ENCODE measurements at regions not wholly inside any gene's neighbourhood (a gene's known extent, or its start where the extent isn't known, plus 50 kb on each side); places are given as distances from the start of the nearest gene placed in this dataset.

DNA sequence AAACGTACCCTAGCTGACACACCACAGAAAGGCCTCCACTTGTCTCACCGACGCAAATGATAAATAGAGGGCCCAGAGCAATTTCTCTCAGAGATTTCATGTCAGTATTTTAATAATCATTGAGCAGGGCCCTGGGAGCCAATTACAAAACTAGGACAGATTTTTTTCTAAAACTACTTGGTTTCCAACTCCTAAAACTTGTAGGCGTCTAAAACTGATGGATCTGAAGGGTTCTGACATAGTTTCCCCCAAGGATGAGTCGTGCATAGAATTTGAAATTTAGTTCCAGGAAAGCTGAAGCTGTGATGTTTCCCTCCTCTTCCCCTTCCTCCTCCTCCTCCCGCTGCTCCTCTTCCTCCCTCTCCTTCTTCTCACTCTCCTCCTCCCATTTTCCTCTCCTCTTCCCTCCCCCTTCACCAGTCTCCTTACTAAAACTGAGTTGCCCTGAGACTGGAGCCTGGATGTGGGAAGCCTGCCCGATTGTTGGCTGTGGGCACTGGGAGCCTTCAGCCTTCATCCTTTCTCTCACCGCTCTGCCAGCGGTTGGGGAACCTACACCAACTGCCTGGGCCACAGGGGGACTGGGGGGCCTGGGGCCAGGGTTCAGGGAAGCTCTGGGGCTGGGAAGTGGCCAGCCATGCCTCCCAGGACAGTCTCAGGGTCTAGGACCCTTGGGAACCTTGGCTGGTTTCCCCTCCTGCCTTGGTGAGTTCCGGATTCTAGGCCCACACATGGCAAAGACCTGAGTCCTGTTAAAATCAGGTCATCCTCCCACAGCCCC, 73.9 kb upstream of the SLC6A11 start:
- FAIRE-seq, result no peak

DNA sequence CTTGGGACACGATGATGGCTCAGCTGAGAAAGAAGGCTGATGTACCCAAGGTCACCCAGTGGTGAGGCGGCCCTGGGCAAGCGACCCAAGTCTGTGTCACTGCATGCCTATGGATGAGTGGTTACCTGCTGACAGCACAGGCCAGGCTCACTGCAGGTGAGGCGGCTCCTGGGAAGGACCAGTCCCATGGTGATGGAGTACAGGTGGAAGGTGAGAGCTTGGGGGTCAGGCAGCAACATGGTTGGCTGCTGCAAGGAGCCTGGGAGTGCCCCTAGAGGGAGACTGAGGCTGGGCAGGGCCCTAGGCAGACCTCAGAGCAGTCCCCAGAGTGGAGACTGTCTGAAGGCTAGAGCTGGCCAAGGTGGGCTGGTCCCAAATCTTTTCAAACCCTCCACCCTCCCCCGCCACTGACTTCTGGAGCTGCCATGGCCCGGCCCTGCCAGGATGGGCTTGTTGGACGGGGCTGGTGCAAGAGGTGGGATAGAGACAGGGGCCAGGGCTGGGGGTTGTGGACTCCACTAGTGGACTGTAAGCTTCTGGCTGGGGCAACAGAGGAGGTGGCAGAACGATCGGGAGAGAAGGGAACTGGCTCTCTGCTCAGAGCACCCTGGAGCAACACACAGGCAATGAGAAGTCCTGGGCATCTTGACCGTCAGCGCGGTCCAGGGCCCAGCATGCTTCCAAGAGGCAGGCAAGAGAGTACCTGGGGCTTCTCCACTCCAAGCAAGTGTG, 72.5 kb upstream of the SLC6A11 start:
- no peak for FAIRE-seq

DNA sequence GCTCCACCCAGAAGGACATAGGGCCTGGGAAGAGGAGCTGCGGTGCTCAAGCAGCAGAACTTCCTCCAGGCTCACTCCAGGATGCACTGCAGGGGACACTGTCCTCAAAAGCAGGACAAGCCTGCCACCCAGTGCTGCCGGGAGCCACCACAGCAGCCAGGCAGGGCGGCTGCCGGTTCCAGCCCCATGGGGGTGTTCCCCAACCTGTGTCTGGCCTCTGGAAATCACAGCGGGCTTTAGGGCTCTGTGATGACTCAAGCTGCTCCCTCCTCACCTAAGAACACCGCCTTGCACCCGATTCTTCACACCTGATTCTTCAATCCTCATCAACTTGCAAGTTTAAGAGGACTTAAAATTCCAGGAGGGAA, 71.9 kb upstream of the SLC6A11 start:
- FAIRE-seq, result no peak

DNA sequence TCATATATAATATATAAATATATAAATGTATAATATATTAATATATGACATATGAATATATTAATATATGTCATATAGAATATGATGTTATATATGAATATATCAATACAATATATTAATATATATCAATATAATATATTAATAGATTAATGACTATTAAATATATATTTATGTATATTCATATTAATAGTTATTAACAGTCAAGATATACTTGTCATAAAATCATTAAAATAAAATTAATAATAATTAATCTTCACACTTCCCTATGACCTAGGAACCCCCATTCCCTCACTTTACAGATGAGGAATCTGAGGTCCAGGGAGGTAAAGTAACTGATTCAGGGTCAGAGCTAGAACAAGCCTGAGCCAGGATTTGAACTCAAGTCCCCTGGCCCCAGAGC, 70.6 kb upstream of the SLC6A11 start:
- FAIRE-seq, result no peak

DNA sequence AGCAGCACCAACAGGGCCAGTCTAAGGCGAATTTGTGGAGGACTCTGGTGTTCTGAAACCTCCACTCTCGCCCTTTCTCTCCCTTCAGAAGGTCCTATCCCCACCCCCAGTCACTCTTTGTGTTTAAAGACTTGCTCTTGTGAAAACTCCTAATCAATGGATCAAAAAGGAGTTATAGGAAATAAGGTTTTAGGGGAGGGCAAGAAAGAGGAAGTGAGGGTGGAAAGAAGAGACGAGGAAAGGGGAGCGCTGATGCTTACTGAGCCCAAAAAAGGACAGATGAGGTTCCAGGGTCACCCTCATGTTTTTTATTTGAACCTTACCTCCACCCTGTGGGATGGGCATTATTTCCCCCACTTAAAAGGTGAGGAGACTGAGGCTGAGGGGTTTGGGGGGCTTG, 70.0 kb upstream of the SLC6A11 start:
- no peak for FAIRE-seq

DNA sequence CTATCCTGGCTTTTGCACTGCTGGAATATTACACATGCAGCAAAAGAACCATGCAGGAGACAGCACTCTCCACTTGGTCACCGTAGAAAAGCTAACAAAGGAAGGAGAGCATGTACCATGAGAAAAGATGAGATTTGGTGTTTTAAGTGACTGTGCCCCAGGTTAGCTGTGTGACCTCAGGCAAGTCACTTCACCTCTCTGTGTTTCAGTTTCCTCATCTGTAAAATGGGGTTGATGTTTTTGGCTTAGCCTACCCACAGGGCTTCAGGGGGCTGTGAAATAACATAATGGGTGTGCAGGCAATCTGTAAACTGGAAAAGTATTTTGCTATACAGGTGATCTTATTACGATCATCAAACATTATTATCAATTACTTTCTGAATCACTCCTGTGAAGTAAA, 69.3 kb upstream of the SLC6A11 start:
- FAIRE-seq, result no peak

DNA sequence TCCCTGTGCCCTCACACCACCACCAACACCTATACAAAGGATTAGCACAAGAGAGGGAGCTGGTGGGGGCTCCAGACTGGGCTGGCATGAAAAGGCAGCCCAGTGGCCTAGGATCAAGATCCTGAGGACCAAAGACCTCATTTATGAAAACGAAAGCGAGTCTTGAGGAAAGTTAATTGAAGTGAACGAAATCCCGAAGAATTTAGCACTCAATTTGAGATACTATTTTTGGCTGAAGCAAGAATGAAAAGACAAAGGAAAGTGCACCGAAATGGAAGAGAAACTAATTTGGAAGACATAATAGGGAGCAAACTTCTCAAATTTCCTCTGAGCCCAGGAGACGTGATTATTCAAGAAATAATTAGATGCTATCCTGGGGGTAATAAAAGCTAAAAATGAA, 68.7 kb upstream of the SLC6A11 start:
- FAIRE-seq, result no peak

DNA sequence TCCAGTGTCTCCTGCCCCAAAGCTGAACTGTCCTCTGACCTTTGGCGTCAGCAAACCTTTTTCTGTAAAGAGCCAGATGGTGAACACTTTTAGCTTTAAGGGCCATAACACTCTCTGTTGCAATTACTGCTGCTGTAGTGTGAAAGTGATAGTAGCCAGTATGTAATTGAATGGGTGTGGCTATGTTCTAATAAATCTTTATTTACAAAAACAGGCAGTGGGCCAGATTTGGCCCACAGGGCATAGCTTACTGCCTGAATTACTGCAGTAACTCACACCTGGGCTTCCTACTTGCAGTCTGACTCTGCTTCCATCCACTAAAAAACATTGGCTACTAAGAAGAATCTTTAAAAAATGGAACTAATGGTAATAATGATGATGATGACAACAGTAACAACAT, 68.0 kb upstream of the SLC6A11 start:
- FAIRE-seq, result no peak

DNA sequence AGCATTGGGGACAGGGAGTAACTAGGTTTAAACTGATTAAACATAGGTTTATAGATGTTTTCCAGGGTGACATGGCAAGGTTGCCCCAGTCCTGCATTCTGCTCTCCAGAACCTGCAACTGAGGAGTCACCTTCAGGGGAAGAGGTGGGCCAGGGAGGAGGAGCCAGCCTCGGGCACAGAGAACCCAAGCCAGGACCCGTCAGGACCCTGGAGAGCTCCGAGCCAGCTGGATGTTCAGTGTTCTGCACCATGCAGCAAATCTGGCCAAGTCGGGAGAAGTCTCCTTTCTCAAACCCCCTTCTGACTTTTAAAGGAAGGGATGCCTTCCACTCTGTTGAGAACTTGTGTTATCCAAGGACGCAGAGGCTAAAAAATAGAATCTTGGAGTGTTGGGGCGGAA, 62.1 kb upstream of the SLC6A11 start:
- no peak for FAIRE-seq

DNA sequence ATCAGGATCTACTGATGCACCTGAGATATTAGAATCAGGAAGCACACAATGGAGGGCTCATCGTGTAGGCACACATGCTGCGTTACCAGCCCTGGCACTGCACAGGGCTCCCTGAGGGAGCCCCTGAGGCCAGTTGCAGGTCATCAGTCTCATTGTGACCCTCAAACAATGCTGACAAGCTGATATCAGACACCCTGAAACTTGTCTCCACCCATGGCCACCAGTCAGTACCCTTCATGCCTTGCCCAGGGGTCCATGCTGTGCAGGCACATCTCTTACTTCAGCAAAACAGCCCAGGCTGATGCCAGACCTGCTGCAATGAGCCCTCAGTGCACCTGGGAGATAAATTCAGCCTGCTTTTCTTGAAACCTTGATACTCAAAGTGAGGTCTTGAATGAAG, 59.5 kb upstream of the SLC6A11 start:
- no peak for FAIRE-seq

DNA sequence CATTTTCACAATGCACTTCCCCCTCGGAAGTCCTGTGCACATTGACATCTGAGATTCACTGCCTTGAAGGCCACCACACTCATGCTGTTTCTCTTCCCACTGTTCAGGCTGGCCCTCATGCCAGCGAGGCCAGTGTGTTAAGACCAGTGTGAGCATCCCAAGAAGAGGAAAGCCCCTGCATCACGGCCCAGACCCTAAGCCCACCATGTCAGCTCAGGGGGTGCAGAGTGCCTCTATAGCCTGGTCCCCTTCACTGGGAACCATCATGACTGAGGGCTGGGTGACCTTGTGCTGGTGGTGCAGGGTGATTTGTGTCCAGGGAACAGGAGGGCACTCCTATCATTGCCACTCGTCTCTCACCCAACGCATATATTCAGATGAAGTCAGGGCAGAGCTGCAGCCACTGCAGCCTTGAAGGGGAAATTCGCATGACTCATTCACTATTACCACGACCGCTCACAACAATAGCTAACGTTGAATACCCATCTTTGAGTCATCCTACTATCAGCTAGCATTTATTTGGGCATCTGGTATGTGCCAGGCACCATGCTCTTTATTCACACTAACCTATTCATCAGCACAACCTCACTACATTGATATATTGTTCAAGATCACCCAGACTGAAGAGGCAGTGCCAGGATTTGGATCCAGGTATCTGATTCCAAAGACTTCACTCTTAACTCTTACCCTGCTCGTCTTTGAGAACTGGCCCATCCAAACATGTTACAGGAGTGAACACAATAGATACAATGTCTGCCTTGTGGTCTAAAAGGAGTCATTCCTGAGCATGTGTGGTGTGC, 58.8 kb upstream of the SLC6A11 start:
- no peak for FAIRE-seq

DNA sequence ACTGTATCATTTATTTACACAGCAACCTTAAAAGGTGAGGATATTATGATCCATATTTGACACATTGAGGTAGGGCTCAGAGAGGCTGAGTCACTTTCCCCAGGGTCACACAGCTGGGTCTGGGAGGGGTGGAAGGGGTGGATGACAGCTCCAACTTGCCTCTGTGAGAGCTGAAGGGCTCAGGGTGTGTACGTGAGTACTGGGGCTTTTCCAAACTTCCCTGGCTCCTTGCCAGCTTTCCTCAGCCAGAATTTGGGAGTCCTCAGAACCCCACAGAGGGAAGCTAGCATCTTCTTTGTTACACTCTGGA, 58.3 kb upstream of the SLC6A11 start:
- FAIRE-seq, result no peak

DNA sequence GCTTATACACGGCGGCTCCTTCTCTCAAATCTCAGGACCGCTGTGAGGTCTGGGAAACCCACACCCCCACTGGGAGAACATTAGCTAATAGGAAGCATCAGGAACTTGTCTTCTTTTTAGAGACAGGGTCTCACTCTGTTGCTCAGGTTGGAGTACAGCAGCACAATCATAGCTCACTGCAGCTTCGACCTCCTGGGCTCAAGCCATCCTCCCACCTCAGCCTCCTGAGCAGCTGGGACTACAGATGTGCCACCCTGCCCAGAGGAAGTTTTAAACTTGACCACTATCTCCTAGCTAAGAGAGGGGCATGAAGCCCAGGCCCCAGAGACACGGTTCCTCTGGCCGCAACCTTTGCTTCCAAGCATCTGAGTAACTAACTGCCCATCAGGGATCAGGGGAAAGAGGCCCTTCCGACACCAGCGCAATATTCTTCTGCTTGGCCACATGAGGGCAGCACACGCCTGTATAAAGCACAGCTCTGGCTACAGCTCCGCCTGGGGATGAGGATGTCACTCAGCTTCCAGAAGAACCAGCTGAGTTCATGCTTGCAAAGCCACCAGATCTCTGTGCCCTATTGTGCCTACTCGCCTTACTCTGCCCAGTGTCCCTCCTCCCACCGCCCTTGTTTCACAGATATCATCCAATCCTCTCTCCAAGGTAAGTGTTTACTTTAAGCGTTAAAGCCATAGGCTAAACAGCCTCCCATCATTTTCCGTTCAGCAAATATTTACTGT, 57.6 kb upstream of the SLC6A11 start:
- no peak for FAIRE-seq

DNA sequence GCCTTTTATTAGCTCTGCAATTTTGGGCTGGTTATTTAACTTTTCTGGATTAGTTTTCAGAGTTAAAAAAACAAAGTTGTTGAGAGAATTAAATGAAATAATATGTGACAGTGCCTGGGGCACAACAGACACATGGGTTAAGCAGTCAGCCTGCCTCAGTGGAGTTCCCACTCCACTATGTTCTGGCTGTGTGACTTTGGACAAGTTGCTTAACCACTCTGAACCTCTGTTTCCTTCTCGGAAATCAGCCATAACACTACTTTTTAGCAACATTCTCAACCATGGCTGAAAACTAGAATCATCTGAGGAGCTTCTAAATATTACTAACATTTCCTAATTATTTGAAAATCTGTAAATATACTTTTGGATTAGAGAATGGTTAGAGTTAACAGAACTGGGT, 56.5 kb upstream of the SLC6A11 start:
- no peak for FAIRE-seq

DNA sequence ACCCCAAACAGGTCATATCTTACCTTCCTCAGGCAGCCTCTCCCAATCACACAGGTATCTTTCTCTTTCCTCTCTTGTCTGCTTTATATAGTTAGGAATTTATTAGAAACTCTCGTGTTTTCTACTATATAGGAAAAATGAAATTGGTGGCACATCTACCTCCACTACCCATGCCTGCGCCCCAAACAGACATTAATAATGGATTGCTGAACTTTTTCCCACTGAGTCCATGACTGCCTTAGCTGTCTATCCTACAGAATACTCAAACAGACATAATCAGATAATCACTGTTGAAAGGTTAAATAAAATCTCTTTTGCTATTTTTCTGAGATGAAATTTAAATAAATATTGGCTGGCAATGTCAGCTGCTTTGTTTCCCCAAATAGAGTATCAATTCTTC, 55.8 kb upstream of the SLC6A11 start:
- no peak for FAIRE-seq

DNA sequence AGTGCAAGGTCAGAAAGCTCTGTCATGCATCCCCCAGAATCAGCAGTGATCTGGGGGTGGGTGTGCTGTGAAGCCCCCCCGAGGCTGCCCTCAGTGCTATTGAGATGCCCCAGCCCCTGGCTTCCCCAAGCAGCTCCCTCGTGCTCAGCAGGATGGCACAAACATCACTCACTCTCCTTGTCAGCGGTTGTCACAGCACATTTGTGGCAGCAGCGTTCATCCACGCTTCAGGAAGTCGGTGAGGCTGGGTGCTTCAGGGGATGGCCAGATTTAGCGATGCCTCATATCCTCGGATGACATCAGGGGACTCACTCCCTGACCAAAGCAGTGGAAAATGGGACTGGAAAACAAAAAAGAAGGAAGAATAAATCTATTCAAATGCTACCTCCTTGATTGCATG, 54.4 kb upstream of the SLC6A11 start:
- FAIRE-seq, result no peak

DNA sequence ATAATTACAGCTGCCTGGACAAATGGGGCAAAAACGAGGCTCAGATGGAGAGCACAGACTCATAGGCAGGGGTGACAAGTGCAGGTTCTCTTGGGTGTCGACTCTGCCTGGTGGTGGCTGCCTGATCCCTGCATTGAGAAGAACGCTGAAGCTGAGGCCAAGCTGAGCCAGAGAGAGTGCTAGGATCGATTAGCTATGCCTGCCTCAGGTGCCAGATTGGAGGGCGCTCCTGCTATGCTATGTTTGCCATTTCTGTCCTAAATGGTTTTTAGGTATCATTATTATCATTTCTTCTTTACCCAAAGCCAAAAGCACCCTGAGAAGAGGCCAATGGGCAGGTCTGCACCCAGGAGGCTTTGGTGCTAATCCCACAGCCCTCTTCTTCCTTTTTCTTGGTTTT, 53.9 kb upstream of the SLC6A11 start:
- FAIRE-seq, result no peak

DNA sequence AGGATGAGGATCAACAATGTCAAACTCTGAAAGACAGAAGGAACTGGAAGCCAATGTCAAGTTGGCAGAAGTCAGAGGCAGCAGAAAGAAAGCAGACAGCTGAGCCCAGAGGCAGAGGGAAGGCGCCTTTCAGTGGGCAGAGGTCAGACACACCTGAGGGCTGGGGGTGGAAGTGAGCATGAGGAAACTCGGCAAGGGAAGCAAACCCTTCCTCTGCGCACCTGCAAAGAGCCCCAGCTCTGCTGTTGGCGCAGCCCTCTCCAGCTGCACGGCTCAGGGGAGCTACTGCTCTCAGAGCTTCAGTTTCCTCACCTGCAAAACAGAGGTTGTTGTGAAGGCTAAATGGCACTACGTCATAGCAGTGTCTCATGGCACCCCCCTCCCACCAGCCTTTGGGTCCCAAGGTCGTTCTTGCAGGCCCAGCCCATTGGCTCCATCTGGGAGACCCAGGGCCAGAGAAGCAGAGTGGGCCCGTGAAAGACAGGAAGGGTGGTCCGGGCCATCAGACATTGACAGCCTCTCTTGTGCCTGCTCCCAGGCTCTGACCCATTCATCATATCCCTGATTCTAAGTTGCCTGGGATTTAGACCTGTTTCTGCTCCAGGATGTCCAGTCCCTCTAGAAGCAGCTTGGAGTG, 53.3 kb upstream of the SLC6A11 start:
- FAIRE-seq, result no peak

DNA sequence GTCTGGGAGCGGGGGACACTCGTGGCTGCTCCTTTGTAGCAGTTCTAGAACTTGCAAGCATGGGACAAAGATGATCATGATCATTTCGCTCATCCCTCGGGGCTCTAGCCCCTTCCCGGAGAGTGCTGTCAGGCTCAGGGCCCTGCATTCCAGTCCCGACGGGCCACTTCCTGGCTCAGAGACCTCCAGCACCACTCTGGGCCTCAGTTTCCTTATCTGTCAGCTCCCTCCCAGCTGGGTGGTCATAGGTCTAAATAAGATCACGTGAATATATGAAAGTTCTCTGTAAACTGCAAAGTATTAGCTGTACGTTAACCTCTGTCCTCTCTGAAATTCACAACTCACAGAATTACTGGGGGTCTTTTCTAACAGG, 52.8 kb upstream of the SLC6A11 start:
- FAIRE-seq, result no peak

DNA sequence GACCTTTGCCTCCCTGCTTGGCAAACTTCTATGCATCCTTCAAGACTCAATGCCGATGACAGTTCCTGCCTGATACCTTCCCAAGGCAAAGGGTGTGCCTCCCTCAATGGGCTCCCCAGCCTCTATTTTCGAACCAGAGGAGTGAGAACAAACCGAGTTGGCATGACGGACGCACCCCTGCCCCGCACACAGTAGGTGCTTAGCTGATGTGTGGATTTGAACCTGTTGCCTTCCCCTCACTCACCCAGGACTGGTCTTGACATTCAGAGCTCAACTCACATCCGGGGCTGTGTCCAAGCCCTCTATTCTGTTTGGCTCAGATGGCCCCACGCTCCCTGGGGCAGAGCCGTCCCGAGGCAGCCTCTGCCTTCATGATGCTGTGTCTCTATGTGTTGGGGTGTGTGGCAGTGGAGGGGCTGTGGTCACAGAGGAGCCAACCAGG, 52.2 kb upstream of the SLC6A11 start:
- FAIRE-seq, result no peak

DNA sequence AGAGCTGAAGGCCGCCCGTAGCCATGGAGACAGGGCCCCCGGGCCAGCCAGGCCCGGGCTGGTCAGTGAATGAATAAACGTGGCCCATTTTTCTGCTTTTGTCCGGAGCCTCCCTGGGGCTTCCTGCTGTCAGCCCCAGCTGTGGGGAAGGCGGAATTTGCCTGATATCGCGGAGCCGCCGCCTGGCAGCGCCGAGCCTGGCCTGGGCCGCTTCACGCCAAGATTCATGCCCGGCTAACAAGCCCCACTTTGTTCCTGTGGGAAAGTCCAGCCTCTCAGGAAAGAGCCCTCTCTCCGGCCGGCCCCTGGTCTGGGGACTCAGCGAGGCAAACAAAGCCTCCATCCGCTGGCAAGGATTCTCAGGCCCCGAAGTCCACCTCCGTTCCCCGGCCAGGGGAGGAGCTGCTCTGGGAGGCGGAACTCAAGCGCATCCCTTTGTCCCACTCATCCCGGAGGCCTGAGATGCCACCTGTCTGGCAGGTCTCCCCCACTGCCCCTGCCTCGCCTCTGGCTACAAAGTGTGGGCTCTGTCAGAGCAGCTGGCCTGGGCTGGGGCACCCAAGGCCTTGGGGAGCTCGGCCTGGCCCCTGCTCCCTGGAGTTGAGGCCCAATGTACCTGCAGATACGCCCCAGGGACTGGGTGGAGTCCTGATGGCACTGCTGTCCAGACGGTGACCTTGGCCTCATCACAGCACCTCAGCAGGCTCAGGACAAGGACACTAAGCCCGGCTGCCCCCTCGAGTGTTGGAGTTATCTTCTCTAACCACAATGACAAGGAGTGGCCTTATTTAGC, 51.6 kb upstream of the SLC6A11 start:
- FAIRE-seq, result no peak

Data from endometrium (tissue), 2 donors.